HG03196 (cell line): ENCODE measurements at regions not wholly inside any gene's neighbourhood (a gene's known extent, or its start where the extent isn't known, plus 50 kb on each side); places are given as distances from the start of the nearest gene placed in this dataset.
"Not testable (repeated sequence)": the region's sequence is repeated elsewhere in the genome, so short reads cannot be mapped to it uniquely, and the experiment has no call there.

Experiments
- ATAC-seq: cut with Tn5 transposase; IDR thresholded peaks from one replicate; pipeline ENCODE4 v1.9.1; 2021; ENCODE audit not compliant: unreplicated experiment

DNA sequence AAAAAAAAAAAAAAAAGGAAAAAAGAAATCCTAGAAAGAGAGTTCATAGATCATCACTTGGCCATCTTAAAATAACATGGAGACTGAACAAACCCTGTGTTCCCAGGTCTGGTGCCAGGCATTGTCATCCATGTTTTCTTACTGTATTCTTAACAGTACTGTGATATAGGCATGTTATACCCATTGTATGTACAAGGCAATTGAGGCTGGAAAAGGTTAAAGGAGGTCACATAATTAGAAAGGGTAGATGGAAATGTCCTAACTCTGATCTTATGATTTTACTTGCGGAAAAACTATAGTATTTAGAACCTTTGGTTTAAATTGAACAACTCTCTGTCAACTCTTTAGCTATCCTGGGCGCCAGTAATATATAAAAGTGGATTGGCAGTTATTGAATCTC is 478.2 kb upstream of the RGS6 start:
- no peak for ATAC-seq

DNA sequence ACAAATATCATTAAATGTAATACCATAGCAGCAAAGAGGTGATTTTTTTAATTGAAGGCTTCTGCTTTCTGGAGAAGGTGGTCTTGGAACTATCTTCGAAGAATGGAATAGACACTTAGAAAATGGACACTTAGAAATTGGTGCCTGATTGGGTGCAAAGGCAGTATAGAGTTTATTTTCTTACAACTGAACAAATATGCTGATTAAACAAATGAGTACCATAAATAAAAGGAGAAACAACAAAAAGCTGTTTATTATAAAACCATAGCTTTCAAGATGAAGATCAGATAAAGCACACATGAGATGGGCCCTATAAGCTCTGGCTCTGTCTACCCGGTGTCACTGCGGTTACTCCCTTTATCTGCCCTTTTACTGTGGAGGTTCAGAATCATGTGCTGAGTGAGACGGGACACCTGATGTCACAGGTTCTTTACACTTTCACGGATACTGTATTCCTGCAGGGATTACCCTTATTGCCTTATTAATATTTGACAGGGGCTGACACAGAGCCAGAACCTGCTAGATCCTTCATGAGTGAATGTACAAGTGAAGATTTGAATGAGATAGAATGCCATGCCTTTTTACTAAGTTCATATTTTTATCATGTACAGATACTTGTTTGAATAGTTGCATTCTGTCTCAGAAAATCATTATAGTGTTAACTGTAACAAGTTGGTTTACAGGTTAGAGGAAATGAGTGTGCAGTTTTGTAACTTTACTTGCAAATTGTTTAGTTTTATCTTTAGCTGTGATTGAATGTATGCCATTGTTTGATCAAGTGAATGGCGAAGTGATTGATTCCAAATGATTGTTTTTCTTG is 477.5 kb upstream of the RGS6 start:
- no peak for ATAC-seq

DNA sequence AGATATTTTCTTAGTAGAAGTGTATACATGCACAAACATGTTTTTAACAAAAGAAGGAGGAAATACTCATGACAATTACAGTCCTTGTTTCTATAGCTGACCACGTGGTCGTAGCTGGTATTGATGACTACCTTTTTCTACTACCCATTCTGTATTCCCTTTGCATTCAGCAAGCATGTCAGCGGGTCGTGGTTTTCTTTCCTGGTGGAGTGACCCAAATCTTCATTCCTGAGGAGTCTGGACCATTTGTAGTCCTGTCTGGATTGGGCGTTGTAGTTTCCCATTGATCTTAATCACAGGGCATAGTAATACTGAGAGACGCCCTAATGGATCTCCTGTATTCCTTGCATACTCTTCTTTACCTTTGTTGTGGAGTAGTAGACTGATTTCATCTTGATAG is 472.1 kb upstream of the RGS6 start:
- ATAC-seq, result no peak

DNA sequence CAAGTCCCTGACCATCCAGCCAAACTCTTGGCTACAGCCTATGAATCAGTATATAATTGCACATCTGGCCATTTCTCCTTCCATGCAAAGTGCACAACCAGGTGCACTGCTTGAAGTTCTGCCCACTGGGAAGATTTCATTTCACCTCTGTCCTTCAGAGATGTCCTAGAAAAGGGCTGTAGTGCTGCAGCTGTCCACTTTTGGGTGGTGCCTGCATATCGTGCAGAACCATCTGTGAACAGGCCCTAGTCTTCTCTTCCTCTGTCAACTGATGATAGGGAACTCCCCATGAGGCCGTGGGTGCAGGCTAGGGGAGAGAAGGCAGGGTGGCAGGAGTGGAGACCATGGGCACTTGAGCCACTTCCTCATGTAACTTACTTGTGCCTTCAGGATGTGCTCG is 470.6 kb upstream of the RGS6 start:
- not testable (repeated sequence) for ATAC-seq

DNA sequence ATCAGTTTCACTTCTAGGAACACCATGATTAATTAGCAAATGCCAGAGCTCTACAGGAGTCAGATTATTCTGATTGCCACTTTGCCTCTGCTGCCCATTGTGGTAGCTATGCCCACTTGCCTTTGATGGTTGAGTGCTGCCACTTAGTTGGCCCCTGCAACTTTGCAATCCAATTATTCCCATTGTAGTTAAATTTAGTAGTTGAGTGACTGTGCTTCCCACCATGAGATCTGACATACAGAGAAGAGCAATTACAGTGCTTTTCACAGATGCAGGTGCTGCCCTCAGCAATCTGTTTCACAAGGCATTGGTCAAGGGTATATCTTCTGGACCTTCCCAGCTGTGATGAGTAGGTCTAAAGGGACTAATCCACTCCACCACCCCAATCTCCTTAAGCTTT is 468.4 kb upstream of the RGS6 start:
- no peak for ATAC-seq

DNA sequence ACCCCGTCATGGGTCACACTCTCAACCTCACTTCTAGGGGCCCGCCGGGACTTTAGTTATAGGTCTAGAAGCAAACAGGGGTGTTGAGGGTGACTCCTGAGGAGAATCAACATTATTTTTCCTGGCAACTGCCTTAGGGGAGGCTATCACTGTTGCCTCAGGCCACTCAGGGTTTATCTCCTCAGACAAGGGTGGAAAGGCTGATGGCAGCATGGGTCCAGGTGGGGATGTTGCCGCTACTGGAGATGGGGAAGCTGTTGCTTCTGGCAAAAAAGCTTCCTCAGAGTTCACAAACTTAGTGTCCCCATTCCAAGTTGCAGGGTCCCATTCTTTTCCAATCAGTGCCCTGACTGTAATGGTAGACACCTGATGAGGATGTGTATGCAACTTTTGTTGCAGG is 467.4 kb upstream of the RGS6 start:
- ATAC-seq, result no peak

DNA sequence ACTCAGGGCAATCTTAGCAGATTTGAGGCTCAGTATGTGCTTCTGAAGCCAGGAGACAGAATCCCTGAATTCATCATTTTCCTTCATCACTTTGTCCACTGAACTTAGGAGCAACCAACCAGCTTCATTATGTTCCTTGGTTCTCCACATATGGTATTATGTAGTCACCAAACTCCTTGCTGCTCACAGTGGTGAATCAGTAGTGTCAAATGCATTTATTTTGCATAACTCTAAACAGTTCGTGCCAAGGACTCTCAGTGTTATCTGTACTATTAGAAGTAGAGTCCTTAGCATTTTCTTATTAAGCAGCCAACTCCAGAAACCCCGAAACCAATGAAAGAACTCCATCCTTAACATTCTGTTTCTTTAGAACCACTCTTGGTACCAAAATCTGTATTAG is 466.9 kb upstream of the RGS6 start:
- ATAC-seq, result no peak

DNA sequence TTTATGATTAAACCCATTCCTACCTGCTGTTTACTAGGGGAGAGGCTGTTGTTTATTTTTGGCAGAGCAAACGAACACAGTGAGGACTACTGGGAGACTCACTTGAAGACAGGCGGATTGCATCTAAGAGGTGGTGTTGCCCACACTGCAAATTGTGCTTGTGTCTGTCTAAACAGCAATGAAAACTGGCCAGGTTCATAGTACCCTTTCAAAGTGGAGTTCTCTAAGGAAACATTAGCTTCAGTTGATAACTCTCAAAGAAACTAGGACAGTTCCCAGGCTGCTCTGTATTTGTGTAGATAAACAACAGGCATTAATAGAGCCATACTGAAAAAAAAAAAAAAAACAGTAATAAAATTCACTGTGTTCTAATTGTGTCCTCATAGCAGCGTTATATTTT is 466.0 kb upstream of the RGS6 start:
- no peak for ATAC-seq

DNA sequence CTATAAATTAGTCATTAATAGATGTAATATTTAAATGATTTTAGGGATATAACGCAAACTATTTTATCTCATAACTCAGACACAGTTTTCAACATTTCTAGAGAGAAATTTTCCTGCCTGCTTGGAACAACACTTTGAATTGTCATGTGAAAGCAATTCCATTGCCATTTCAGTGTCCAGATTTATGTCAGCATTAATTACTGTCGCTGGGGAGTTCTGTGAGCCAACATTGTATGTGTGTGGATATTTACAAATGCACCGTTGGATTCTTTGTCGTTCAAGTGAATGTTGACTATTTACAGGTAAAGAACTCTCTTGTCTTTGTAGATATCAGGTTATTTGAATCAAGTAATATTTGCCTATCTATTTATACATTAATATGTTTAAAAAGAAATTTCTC is 465.3 kb upstream of the RGS6 start:
- no peak for ATAC-seq

DNA sequence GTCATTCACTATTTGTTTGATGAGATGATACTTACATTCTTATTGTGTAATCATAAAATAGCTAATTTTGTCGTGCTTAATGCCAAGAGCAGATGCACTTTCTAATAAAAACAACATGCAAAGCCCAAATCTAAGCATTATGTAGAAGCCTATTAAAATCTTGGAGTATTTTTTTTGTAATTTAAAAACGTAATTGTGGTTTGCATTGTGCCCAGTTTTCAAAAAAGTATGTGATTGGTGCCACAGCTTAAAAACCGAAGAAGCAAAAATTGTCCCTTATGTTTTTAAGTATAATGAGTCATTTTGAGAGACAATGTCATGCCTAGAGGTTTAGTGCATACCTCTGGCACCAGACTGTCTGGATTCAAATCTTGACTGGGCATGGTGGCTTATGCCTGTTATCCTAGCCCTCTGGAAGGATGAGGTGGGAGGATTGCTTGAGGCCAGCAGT is 464.8 kb upstream of the RGS6 start:
- ATAC-seq, result no peak

DNA sequence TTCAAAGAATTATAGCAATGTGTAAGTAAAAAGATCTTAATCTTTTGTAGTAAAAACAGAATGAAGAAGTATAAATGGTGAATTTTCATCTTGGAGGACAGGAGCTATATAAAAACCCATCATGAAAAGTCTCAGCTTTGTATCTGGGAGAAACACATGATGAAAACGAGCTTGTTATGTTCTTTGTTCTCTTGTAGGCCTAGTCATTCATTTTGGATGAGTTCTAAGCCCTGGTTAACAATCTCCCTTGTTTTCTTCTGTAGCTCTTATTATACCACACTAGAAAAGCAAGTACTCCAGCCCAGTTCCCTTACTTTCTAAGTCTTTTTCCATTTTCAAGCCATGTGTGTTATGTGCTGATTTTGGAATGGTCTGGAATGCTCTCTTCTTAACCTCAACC is 463.5 kb upstream of the RGS6 start:
- no peak for ATAC-seq

DNA sequence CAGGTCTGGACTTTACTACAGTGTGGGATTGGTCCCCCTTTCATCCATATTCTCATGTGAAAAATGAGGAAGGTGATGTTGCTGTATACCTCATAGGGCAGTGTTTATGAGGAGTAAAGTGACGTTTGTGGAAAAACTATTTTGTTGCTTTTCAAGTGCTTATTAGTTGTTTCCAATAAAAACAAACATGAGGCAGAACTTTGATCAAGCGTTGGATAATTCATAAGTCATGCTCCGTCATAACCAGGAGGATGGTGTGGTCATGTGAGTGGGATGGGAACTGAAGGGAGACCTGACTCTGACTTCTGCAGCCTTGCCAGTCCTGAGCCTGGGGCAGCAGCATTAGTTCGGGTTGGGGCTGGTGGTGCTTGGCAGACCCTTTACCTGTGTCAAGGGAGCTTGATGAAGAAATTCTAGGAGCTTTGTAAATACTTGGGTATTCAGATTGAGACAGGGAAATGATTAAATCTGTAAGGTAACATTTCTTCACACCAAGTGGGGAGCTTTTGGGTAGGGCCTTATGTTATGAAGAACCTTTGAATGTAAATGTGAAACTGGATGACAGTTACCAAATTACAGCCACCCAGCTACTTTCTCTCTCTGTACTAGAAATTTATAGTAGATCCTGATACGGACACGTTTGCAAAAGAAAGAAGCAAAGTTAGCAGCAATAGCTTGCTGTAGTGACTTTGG is 462.4 kb upstream of the RGS6 start:
- ATAC-seq, result no peak

DNA sequence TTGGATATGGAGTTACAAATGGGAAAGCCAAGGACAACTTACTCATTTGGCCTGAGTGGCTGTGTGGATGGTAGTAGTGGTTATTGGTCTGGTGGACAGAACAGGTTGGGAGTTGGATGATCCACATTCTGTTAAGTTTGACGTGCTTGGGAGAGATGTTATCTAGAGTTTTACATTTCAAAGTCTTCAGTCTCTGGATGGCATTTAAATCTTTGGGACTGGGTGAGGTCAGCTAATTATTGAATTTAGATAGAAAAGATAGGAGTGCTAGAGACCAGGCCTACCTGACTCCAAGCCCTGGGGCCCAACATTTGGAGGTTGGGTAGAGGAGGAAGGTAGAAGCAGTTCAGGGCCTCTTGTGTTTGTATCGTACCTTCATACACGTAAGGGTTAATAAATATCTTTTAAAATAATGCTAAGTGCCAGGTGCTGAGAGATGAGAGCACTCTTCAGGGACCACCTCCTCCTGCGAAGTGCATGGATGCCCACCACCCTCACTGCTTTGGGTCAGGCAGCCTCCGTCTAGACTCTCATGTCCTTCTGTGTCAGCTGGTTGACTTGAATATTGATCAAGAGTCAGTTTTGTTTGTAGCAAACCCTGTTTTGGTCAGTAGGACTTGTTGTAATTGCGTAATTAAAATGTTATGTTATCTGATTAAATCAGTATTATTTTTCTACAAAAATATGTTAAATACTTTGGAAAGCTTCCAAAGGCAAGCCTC is 460.4 kb upstream of the RGS6 start:
- ATAC-seq, result no peak

DNA sequence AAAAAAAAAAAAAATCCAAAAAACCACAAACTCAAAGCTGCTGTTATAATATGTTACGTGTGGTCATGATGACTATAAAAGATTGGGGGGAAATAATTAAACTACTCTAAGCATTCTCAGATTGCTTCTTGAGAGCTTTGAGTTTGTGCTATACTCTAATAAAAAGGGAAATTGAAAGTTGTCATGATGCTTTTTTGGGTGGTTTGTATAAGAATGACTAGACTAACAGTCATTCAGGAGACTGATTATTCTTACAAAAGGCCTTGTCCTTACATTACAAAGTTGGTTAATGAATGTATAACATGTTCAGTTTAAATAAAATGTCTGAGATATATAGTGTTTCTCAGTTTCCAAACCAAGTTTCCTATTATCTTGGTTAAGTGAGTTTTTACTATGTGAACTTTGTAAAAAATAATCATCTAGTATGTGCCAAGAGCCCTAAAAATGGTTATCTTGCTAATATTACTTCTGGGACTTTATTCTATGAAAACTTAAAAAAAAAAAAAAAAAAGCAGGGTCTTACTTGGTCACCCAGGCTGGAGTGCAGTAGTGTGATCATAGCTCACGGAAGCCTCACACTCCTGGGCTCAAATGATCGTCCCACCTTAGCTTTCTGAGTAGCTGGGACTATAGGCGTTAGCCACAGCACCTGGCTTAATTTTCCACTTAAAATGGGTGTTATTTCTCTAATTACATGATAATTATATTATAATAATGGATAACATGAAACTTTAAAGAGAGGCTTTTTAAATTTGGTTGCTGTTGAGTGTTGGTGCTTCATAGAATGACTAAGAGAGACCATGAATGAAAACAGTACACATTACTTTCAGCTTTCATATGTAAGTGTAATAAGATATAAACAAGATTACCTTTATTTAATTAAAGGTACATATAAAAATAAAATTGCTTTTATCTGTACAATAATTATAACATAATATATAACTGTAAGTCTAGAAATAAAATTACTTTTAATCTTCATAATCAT is 459.6 kb upstream of the RGS6 start:
- no peak for ATAC-seq

DNA sequence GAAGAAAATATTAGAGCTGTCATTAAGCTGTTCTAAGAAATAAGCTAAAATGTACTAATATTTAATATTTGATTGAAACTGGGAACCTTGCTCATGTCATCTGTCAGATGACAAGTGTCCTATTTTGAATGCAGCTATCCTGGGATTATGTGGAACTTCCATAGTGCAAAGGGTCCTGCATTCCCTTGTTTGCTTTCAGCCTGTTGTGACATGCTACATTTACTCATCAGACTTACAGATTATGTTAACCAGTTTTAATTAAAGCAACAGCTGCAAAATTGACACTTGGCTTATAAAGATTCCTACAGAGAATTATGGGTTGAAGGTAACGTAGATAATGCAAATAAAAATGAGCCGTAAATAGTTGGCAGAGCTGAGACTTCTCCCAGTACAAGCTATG is 458.4 kb upstream of the RGS6 start:
- ATAC-seq, result no peak

DNA sequence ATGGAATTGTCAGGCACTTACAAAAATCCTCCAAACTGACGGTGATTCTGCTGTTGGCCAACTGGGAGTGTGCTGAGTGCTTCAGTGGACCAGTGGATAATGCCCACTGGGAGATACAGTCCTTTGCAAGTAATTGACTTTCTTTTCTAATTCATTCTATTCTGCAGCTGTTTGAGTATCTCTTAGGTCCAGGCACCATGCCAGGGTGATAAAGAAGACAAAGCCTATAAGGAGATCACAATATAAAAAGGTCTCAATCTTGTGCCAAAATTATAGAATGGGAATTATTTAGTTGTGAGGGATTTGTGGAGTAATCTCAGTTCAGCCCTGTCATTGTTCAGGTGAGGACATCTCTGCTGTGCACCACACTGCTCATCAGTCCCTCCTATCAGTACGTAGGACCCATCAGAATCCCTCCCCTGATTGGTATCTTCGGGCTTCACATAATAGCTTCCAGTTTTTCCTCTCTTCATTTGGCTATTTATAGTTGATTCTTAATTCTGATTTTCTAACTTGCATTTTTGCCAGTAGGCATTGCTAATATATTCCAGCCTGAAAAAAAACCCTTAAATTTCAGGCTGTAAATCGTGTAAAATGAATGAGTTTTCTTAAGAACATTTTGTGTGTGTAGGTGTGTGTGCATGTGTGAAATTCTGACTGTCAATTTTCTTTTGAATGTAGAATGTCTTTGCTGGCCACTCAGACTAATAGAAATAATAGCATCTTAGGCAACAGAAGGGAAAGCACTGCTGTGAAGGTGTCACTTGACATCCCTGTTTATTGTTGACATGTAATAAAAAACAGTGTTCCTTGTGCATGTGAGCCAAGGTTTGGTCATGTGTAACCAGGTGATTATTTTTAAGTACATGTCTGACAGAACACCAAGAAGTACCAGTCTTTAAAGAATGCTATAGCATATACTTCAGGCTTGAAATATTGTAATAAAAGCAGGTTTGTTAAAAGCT is 457.6 kb upstream of the RGS6 start:
- no peak for ATAC-seq

DNA sequence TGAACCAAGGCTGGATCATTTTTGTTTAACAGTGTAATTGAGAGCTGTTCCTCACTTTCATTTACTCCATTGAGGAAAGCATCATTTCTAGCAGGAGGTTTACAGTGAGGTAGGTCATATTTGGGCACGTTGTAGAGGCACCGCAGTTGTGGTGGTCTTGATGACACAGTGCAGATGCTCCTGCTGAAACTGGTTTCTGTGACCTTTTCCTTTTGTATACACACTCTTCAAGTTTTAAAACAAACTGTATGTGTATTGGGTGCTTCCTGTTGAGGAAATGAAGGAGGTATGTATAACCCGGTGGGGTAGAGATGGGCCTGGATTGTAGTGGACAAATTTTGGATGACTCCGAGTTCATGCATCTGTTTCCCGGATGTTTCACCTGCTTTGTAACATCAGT is 456.3 kb upstream of the RGS6 start:
- ATAC-seq, result no peak

DNA sequence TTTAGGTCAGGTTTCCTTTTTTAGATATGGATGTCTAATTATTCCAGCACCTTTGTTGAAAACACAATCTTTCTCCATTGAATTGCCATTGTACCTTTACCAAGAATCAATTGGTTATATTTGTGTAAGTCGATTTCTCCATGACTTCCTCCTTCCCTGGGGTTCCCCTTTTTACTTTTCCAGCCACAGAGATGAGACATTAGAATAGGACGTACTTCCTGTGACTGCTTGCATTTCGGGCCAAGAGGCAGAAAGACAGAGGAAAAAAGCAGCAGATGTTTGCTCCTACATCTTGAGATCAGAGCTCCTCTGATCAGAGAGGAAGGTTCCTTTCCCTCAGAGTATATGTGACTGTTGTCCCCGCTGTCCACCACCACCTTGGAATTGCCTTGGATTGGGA is 453.7 kb upstream of the RGS6 start:
- no peak for ATAC-seq

DNA sequence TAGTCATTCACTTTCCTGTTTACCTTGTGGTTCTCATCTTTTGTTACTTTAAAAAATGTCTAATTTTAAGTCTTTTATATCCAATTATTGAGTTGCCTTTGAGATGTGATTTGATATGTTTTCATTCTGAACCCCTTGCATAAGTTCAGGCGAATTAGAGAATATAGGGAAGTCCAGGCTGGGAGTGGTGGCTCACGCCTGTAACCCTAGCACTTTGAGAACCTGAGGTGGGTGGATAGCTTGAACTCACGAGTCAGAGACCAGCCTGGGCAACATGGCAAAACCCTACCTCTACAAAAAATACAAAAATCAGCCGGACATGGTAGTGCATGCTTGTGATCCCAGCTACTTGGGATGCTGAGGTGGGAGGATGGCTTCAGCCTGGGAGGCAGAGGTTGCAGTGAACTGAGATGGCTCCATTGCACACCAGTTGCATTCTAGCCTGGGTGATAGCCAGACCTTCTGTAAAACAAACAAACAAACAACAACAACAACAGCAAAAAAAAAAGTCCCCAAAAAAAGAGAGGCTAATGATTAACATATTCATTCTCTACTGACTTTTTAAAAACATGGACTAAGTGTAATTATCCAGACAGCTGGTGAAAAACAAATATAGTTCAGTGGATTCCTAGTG is 451.1 kb upstream of the RGS6 start:
- no peak for ATAC-seq
